AG04449 (cell line): ENCODE measurements at regions not wholly inside any gene's neighbourhood (a gene's known extent, or its start where the extent isn't known, plus 50 kb on each side); places are given as distances from the start of the nearest gene placed in this dataset.
"Not testable (repeated sequence)": the region's sequence is repeated elsewhere in the genome, so short reads cannot be mapped to it uniquely, and the experiment has no call there.

ENCODE experiments used
- CTCF ChIA-PET: fragments of 350-600 bp; formaldehyde crosslinking; extraction: SDS; loops from one replicate; lab custom pipeline; 2021; ENCODE audit warnings: antibody characterized with exemption; lab: Yijun Ruan, JAX
- POLR2A ChIA-PET: fragments of 400-600, 350-600 bp; formaldehyde crosslinking; extraction: SDS; loops from one replicate; lab custom pipeline; 2020; ENCODE audit warnings: antibody characterized with exemption, inconsistent platforms; lab: Yijun Ruan, JAX
- DNase-seq: peaks from one replicate; pipeline ENCODE4 v3.0.0-alpha.2; 2010; ENCODE audit warnings: low read depth, low spot score
- H3K4me3 ChIP-seq: 2 replicates; pipeline ENCODE4 v1.5.1; 2011; ENCODE audit warnings: low read depth, mild to moderate bottlenecking, control low read depth, low read length
- TF ChIP-seq, protein P1 (sequence below): IDR thresholded peaks from one replicate; pipeline ENCODE4 v1.5.1; 2011; ENCODE audit warnings: mild to moderate bottlenecking, moderate library complexity, low read length, control low read depth, inconsistent platforms; ENCODE audit not compliant: insufficient read depth; ENCODE audit errors: missing control alignments

DNA sequence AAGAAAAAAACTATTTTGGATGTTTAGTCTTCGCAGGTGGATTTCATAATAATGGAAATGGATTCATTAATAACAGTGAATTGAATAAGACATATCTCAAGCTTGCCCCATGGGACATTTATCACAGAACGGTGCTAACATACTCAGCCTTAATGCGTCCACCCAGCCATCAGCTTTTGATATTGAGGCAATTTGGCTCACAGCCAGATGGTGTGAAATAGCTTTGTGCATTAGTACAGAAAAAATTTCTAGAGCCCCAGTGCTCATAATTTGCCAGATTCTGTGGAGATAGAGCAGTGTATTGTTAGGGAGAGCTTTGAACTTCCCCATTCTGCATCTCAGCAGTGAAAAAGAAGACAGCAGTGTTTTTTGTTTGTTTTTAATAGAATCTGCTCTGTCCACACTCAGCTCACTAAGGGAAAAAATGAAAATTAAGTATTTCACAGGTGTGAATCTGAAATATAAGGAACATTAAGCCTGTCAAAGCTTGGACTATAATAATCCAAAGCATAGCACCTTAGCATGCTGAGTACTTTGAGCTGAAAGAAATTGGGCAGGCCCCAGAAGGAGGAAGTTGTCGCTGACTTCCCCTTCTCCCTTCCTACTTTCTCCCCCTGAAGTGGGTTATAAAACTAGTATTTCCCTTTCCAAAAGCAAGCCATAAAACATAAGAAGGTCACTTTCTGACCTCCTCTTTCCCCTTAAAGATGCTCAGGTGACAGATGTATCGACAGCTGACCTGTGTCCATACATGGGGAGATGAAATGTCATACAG, 295.8 kb downstream of the MAGEB5 start:
- ChIA-PET CTCF (no interaction called here), POLR2A (no interaction called here)
- no peak for DNase-seq
- TF ChIP-seq, protein P1, sequence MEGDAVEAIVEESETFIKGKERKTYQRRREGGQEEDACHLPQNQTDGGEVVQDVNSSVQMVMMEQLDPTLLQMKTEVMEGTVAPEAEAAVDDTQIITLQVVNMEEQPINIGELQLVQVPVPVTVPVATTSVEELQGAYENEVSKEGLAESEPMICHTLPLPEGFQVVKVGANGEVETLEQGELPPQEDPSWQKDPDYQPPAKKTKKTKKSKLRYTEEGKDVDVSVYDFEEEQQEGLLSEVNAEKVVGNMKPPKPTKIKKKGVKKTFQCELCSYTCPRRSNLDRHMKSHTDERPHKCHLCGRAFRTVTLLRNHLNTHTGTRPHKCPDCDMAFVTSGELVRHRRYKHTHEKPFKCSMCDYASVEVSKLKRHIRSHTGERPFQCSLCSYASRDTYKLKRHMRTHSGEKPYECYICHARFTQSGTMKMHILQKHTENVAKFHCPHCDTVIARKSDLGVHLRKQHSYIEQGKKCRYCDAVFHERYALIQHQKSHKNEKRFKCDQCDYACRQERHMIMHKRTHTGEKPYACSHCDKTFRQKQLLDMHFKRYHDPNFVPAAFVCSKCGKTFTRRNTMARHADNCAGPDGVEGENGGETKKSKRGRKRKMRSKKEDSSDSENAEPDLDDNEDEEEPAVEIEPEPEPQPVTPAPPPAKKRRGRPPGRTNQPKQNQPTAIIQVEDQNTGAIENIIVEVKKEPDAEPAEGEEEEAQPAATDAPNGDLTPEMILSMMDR, result no peak
- no peak overlapping the region for H3K4me3 ChIP-seq

DNA sequence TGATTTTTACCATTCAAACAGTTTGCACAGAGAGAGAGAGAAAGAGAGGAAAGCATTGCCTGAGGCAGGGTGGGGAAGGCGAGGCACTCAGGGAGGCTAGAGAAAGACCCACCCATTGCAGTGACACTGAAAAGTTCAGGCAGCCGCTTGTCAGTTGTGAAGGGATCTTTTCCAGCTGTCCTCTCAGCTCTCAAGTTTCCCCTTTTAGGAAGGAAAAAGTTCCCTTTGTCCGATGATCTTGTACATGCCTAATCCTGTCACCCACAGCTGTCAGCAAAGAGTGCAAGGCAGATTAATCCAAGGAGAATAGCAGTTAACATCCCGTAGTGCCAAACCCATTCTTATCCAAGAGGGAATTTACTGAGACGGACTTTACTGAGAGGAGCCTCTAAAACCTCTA, 255.0 kb downstream of the MAGEB5 start:
- POLR2A ChIA-PET, result no interaction called here
- TF ChIP-seq, protein P1, result no peak

DNA sequence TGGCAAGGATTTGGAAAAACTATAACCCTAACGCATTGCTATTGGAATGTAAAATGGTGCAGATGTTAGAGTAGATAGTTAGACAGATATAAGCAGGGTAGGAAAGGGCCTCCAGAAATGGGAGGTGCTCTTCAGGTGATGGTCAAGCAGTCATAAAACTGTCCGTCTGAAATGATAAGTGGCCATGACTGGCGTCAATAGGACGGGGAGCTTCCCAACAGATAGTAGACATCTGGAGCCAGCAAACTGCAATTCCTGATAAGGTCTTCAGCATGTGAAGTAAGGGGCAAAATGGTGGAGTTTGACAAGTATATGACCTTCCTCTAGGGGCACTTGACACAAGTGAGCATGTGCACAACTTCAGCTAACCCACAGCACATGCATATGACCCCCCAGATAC, 250.4 kb downstream of the MAGEB5 start:
- H3K4me3 ChIP-seq, result no peak overlapping the region
- no peak for DNase-seq
- TF ChIP-seq, protein P1, result no peak
- ChIA-PET POLR2A (no interaction called here), CTCF (no interaction called here)

More for the DNA sequence above, 255.0 kb downstream of the MAGEB5 start:
- DNase-seq, result no peak
- CTCF ChIA-PET, result no interaction called here
- H3K4me3 ChIP-seq, result no peak overlapping the region

DNA sequence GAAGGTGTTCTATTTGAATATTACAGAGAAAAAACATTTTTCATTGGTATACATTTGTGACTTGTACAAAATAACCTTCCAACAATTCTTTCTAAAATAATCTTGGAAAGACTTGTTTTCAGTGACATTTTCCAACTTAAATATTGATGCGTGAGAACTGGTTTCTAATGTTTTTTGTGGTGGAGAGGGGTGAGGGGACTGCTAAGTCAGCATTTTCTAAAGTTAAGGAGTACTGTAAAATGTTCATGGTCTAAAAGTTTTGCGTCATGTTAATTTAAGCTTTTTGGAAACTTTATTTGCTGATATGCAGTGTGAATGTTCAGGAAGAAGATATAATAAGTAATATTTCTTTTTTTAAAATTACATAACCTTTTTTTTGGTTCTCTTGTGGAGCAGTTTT, 229.3 kb downstream of the MAGEB5 start:
- no peak for DNase-seq
- H3K4me3 ChIP-seq, result no peak overlapping the region
- POLR2A ChIA-PET, result no interaction called here
- CTCF ChIA-PET, result no interaction called here
- TF ChIP-seq, protein P1, result no peak

DNA sequence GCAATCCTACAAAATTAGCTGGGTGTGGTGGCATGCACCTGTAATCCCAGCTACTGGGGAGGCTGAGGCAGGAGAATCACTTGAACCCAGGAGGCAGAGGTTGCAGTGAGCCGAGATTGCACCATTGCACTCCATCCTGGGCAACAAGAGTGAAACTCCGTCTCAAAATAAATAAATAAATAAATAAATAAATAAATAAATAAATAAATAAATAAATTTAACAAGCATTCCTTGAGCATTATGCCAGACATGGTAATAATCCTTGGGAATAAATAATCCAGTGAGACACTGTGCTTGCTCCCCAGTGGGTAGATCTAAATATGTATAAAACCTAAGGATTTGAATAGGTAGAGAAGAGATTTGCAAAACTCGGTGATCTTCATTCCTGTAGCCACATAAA, 228.4 kb downstream of the MAGEB5 start:
- CTCF ChIA-PET, H3K4me3 ChIP-seq, POLR2A ChIA-PET: not testable (repeated sequence)

DNA sequence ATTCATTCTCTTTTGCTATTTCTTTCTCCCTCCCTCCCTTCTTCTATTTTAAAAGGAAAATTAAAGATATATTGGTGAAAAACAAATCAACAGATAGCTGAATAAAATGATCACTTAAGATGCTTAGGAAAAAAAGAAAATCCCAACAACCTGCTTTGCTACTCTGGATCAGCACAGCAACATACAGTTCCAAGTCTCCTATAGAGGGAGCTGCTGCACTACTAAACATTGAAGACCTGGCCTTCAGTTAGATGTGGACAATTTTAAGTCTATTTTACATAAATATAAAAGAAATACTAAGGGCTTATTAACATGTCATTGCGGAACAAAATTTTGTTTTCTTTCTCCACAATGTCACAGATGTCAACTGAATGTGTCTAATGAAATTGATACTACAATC, 226.4 kb downstream of the MAGEB5 start:
- H3K4me3 ChIP-seq, result no peak overlapping the region
- CTCF ChIA-PET, result interaction anchor here (0.7 to 1.1 kb wide), 4 partner anchors 206 to 744 kb away, joined by 3 read pairs; no protein-coding TSS in a partner anchor
- TF ChIP-seq, protein P1, result peak; percentile 2
- peak; percentile 0 for DNase-seq
- POLR2A ChIA-PET, result no interaction called here

More for the DNA sequence above, 228.4 kb downstream of the MAGEB5 start:
- DNase-seq, result not testable (repeated sequence)

DNA sequence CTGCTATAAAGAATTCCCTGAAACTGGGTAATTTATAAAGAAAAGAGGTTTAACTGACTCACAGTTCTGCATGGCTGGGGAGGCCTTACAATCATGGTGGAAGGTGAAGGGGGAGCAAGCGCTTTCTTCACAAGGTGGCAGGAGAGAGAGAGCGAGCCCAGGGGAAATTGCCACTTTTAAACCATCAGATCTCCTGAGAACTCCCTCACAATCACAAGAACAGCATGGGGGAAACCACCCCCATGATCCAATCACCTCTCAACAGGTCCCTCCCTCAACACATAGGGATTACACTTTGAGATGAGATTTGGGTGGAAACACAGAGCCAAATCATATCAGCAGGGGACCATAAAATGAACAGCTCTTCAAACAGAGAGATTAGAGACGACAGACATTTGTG, 198.6 kb downstream of the MAGEB5 start:
- ChIA-PET POLR2A (no interaction called here), CTCF (no interaction called here)
- no peak overlapping the region for H3K4me3 ChIP-seq
- TF ChIP-seq, protein P1, result no peak
- no peak for DNase-seq
